K562 (cell line): ENCODE measurements at regions not wholly inside any gene's neighbourhood (a gene's known extent, or its start where the extent isn't known, plus 50 kb on each side); places are given as distances from the start of the nearest gene placed in this dataset.

ENCODE experiments used
- ATAC-seq: fragments of 200-7000 bp; cut with Tn5 transposase; 3 replicates; pipeline ENCODE4 v1.9.1; 2020; ENCODE audit warnings: moderate library complexity
- BruUV-seq: library from RNA; stranded (reverse); fragments of 400-500 nt; replicated peaks from 2 replicates; lab custom pipeline; 2021; lab: Mats Ljungman, UMichigan
- CTCF ChIA-PET: fragments of 300-600 bp; formaldehyde crosslinking; extraction: SDS; loops from one replicate; lab custom pipeline; 2021; ENCODE audit warnings: low intra/inter-chr PET ratio; lab: Yijun Ruan, JAX
- POLR2A ChIA-PET: fragments of 300-600, 350-650 bp; sonication (Branson Sonifier 250); formaldehyde crosslinking; extraction: SDS; loops from one replicate; lab custom pipeline; 2021; ENCODE audit warnings: antibody characterized with exemption, inconsistent platforms; lab: Yijun Ruan, JAX
- DNase-seq, 4 experiments: peaks; one replicate each; pipeline versions ENCODE4 v3.0.0 to v3.0.0-alpha.2; 2011 to 2018; ENCODE audit warnings: low spot score in 3 of 4, mixed read lengths in 3 of 4; ENCODE audit errors: extremely low read depth in 1 of 4
- FAIRE-seq: peaks from 2 replicates; lab custom pipeline; 2011; peaks lifted over from hg19 to GRCh38; lab: Jason Lieb, UNC
- H2AFZ ChIP-seq: 2 replicates; pipeline ENCODE4 v1.6.0; 2011; ENCODE audit warnings: low read depth, low read length, control low read depth, inconsistent platforms
- H3K27ac ChIP-seq: fragments of 200-600 bp; 3 replicates; pipeline ENCODE4 v1.8.0; 2011; ENCODE audit warnings: low read depth, mild to moderate bottlenecking, control low read depth, inconsistent platforms, low read length, moderate library complexity, mixed read lengths; ENCODE audit errors: extremely low read depth
- H3K27me3 ChIP-seq, 2 experiments: fragments of 300-600 bp in 1 of 2; 2 replicates in 1 of 2; 3 replicates in 1 of 2; pipeline versions ENCODE4 v1.6.0 to v1.8.0; 2011; ENCODE audit warnings: inconsistent platforms in 2 of 2, low read length in 2 of 2, mild to moderate bottlenecking in 1 of 2, mixed read lengths in 1 of 2, moderate library complexity in 1 of 2; ENCODE audit not compliant: control insufficient read depth in 2 of 2, insufficient read depth in 2 of 2
- H3K36me3 ChIP-seq: fragments of 300-600 bp; 3 replicates; pipeline ENCODE4 v1.8.0; 2011; ENCODE audit warnings: mild to moderate bottlenecking, low read length, inconsistent platforms; ENCODE audit not compliant: control insufficient read depth, insufficient read depth
- H3K4me1 ChIP-seq, 2 experiments: fragments of 200-600 bp in 1 of 2; replicated peaks in 1 of 2; 2 replicates in 1 of 2; 3 replicates in 1 of 2; pipeline versions ENCODE4 v1.5.1 to v1.8.0; 2011; ENCODE audit warnings: inconsistent platforms in 2 of 2, low read length in 2 of 2, mild to moderate bottlenecking in 1 of 2, mixed read lengths in 1 of 2, moderate library complexity in 1 of 2; ENCODE audit not compliant: control insufficient read depth in 2 of 2, insufficient read depth in 2 of 2
- H3K4me2 ChIP-seq: 2 replicates; pipeline ENCODE4 v1.6.1; 2011; ENCODE audit warnings: low read length, control low read depth, inconsistent platforms, mixed read lengths; ENCODE audit not compliant: insufficient read depth
- H3K4me3 ChIP-seq: fragments of 200-600 bp; sonication (generic), shearing (Covaris generic); 2 replicates; pipeline ENCODE4 v1.5.1; 2016; ENCODE audit warnings: control low read depth, inconsistent platforms
- H3K79me2 ChIP-seq: fragments of 200-600 bp; 3 replicates; pipeline ENCODE4 v1.8.0; 2011; ENCODE audit warnings: low read length, inconsistent platforms; ENCODE audit not compliant: control insufficient read depth, insufficient read depth
- H3K9ac ChIP-seq, 2 experiments: 2 replicates each; pipeline versions ENCODE4 v1.6.0 to v1.6.1; 2011; ENCODE audit warnings: low read depth in 2 of 2, low read length in 2 of 2, control low read depth in 1 of 2, inconsistent platforms in 1 of 2, mild to moderate bottlenecking in 1 of 2, mixed read lengths in 1 of 2; ENCODE audit not compliant: insufficient read depth in 1 of 2
- H3K9me1 ChIP-seq: one replicate; pipeline ENCODE4 v1.6.0; 2011; ENCODE audit warnings: inconsistent platforms, mild to moderate bottlenecking, low read length, moderate library complexity; ENCODE audit not compliant: control insufficient read depth, insufficient read depth
- H3K9me3 ChIP-seq: replicated peaks from 2 replicates; pipeline ENCODE4 v1.5.1; 2011; ENCODE audit warnings: low read depth, low read length, inconsistent platforms; ENCODE audit not compliant: control insufficient read depth, insufficient read depth
- H4K20me1 ChIP-seq: replicated peaks from 2 replicates; pipeline ENCODE4 v1.6.1; 2011; ENCODE audit warnings: low read length, inconsistent platforms, mixed read lengths; ENCODE audit not compliant: control insufficient read depth, insufficient read depth
- ADNP ChIP-seq: fragments of 200-800 bp; sonication (Bioruptor generic); IDR thresholded peaks from 2 replicates; pipeline ENCODE4 v1.6.1; 2016; ENCODE audit warnings: missing genetic modification characterization, missing compliant biosample characterization
- CC2D1A ChIP-seq: fragments of 450-650 bp; IDR thresholded peaks from 2 replicates; pipeline ENCODE4 v1.6.1; 2017; ENCODE audit warnings: mild to moderate bottlenecking
- CEBPB ChIP-seq: fragments of 450-650 bp; IDR thresholded peaks from 2 replicates; pipeline ENCODE4 v1.6.1; 2016; ENCODE audit warnings: missing genetic modification characterization, missing compliant biosample characterization
- EP400 ChIP-seq: fragments of 450-650 bp; IDR thresholded peaks from 2 replicates; pipeline ENCODE4 v1.6.1; 2017; ENCODE audit warnings: antibody characterized with exemption, mild to moderate bottlenecking, moderate library complexity
- ETV5 ChIP-seq: sonication (generic); formaldehyde crosslinking; IDR thresholded peaks from 2 replicates; pipeline ENCODE4 v1.4.0; 2020; ENCODE audit warnings: low read depth, mild to moderate bottlenecking, missing genetic modification reagents
- FOXA3 ChIP-seq, 2 experiments: fragments of 450-650 bp in 1 of 2; sonication (generic) in 1 of 2; formaldehyde crosslinking; IDR thresholded peaks in 1 of 2; conservative IDR thresholded peaks in 1 of 2; 2 replicates each; pipeline versions ENCODE4 v1.4.0 to v1.8.0; 2020 to 2022; ENCODE audit warnings: mild to moderate bottlenecking in 2 of 2, missing genetic modification reagents in 1 of 2
- FOXO4 ChIP-seq: fragments of 450-650 bp; formaldehyde crosslinking; IDR thresholded peaks from 2 replicates; pipeline ENCODE4 v1.4.0; 2020; ENCODE audit warnings: mild to moderate bottlenecking, moderate library complexity
- GABPB1 ChIP-seq: sonication (generic); formaldehyde crosslinking; IDR thresholded peaks from 2 replicates; pipeline ENCODE4 v1.8.0; 2022; ENCODE audit warnings: mild to moderate bottlenecking, missing genetic modification reagents
- MBD2 ChIP-seq: sonication (generic); IDR thresholded peaks from 2 replicates; pipeline ENCODE4 v1.6.1; 2016; ENCODE audit warnings: low read depth, borderline replicate concordance
- ZNF232 ChIP-seq: sonication (generic); formaldehyde crosslinking; IDR thresholded peaks from 2 replicates; pipeline ENCODE4 v1.8.0; 2022; ENCODE audit warnings: mild to moderate bottlenecking, missing genetic modification reagents
- ZNF3 ChIP-seq: fragments of 250-450 bp; sonication (Bioruptor Pico); IDR thresholded peaks from 2 replicates; pipeline ENCODE4 v1.5.0; 2021; ENCODE audit warnings: mild to moderate bottlenecking, moderate library complexity
- ZNF395 ChIP-seq: fragments of 200-800 bp; sonication (Bioruptor generic); IDR thresholded peaks from 2 replicates; pipeline ENCODE4 v1.6.1; 2017; ENCODE audit warnings: missing genetic modification characterization, missing compliant biosample characterization
- ZNF707 ChIP-seq: fragments of 250-450 bp; sonication (Bioruptor Pico); conservative IDR thresholded peaks from 2 replicates; pipeline ENCODE4 v1.8.0; 2022; ENCODE audit warnings: inconsistent platforms, mild to moderate bottlenecking, moderate library complexity
- ZNF75A ChIP-seq: fragments of 450-650 bp; formaldehyde crosslinking; IDR thresholded peaks from 2 replicates; pipeline ENCODE4 v1.4.0; 2020; ENCODE audit warnings: mild to moderate bottlenecking
- in situ Hi-C: fragments of 300-500 bp; cut with MboI; formaldehyde crosslinking; loops from 4 replicates; pipeline ENCODE4 v1.15.0; 2018; ENCODE audit warnings: inconsistent platforms, mixed read lengths
- intact Hi-C: fragments of 100-400 bp; cut with micrococcal nuclease; formaldehyde crosslinking; loops from 2 replicates; pipeline ENCODE4 v1.14.2; 2022
- TF ChIP-seq, protein P1 (sequence below): fragments of 200-400 bp; formaldehyde crosslinking; IDR thresholded peaks from 2 replicates; pipeline ENCODE4 v1.6.1; 2017; ENCODE audit warnings: mild to moderate bottlenecking, low read depth, low read length, moderate library complexity

DNA sequence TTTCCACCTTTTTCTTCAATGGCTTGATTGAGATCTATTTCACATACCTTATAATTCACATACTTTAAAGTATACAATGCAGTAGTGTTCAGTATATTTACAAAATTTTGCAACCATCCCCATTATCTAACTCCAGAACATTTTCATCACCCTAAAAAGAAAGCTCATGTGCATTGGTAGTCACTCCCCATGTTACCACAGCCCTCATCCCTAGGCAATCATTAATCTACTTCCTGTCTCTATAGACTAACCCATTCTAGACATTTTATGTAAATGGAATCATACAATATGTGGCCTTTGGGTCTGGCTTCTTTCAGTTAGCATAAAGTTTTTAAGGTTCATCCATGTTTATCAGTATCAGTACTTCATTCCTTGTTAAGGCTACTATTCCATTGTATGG lies 214.2 kb downstream of the WDR11 start:
- H3K9me1 ChIP-seq: no peaks in the 10 kb centered on the region
- DNase-seq (no peak), FAIRE-seq (no peak)
- H3K79me2 ChIP-seq: no peaks in the 10 kb centered on the region
- ChIA-PET CTCF (no interaction called here), POLR2A (no interaction called here)
- intact Hi-C loops (no loop called here), in situ Hi-C loops (no loop called here)
- H3K36me3 ChIP-seq: no peaks in the 10 kb centered on the region
- BruUV-seq: no TSS peak
- no peak overlapping the region for H2AFZ ChIP-seq
- TF ChIP-seq ZNF232 (no peak), MBD2 (no peak), ETV5 (CRISPR knock-in tag) (no peak), FOXA3 (CRISPR knock-in tag; conservative IDR thresholded peaks at IDR 0.05 in 1 of 2, IDR thresholded peaks at IDR 0.05 in 1 of 2) (no peak), FOXO4 (CRISPR knock-in tag) (no peak), CC2D1A (no peak), ZNF395 (no peak), ZNF3 (CRISPR knock-in tag) (no peak), ZNF707 (no peak), GABPB1 (no peak), ADNP (tag) (no peak), ZNF75A (no peak), EP400 (no peak), CEBPB (tag) (no peak)
- TF ChIP-seq, protein P1, sequence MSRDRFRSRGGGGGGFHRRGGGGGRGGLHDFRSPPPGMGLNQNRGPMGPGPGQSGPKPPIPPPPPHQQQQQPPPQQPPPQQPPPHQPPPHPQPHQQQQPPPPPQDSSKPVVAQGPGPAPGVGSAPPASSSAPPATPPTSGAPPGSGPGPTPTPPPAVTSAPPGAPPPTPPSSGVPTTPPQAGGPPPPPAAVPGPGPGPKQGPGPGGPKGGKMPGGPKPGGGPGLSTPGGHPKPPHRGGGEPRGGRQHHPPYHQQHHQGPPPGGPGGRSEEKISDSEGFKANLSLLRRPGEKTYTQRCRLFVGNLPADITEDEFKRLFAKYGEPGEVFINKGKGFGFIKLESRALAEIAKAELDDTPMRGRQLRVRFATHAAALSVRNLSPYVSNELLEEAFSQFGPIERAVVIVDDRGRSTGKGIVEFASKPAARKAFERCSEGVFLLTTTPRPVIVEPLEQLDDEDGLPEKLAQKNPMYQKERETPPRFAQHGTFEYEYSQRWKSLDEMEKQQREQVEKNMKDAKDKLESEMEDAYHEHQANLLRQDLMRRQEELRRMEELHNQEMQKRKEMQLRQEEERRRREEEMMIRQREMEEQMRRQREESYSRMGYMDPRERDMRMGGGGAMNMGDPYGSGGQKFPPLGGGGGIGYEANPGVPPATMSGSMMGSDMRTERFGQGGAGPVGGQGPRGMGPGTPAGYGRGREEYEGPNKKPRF: no peak
- TF ChIP-seq, all 486 proteins: peak for 0
- ATAC-seq: no peak
- H4K20me1 ChIP-seq: no peaks in the 10 kb centered on the region
- no peak overlapping the region for H3K4me2 ChIP-seq
- H3K4me3 ChIP-seq: no peak overlapping the region
- no peak overlapping the region for H3K27ac ChIP-seq
- H3K9ac ChIP-seq: no peak overlapping the region
- H3K27me3 ChIP-seq: no peaks in the 10 kb centered on the region; a peak in 1 of 5 replicates
- no peaks in the 10 kb centered on the region for H3K4me1 ChIP-seq
- no peaks in the 10 kb centered on the region for H3K9me3 ChIP-seq
